AG09309 (cell line): ENCODE measurements at regions not wholly inside any gene's neighbourhood (a gene's known extent, or its start where the extent isn't known, plus 50 kb on each side); places are given as distances from the start of the nearest gene placed in this dataset.

Experiments
- DNase-seq: peaks from one replicate; pipeline ENCODE4 v3.0.0-alpha.2; 2010; ENCODE audit warnings: low read depth
- H3K4me3 ChIP-seq: 2 replicates; pipeline ENCODE4 v1.5.1; 2011; ENCODE audit warnings: mild to moderate bottlenecking, low read depth, low read length, moderate library complexity; ENCODE audit not compliant: control insufficient read depth
- TF ChIP-seq, protein P1 (sequence below): IDR thresholded peaks from 2 replicates; pipeline ENCODE4 v1.5.1; 2011; ENCODE audit warnings: mild to moderate bottlenecking, low read depth, low read length, inconsistent platforms; ENCODE audit not compliant: insufficient read depth, control insufficient read depth; ENCODE audit errors: missing control alignments

DNA sequence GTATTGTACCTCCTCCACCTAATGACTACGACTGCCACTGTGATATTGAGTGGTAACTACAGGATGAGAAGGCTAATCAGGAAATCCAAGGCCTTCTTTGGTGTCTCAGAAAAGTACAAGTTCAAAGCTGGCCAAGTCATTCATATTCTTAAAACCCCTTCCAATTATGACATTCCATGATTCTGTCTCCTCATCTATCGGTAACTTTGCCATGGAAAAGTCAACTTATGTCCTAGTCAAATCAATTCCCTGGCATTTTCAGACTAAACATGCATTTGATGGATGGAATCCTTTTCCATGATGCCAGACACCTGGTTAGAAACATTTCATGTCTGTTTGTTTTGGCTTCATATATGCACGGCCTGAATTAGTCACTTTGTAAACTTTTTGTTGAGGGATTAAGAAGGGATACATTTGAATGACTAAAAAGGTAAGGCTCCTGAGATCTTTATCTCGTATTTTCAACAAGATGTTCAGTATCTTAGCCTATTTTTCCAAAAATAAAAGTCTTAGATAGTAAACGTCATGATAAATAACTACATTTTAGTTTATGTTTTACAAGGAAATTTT is 186.5 kb downstream of the NHLRC3 start:
- TF ChIP-seq, protein P1, sequence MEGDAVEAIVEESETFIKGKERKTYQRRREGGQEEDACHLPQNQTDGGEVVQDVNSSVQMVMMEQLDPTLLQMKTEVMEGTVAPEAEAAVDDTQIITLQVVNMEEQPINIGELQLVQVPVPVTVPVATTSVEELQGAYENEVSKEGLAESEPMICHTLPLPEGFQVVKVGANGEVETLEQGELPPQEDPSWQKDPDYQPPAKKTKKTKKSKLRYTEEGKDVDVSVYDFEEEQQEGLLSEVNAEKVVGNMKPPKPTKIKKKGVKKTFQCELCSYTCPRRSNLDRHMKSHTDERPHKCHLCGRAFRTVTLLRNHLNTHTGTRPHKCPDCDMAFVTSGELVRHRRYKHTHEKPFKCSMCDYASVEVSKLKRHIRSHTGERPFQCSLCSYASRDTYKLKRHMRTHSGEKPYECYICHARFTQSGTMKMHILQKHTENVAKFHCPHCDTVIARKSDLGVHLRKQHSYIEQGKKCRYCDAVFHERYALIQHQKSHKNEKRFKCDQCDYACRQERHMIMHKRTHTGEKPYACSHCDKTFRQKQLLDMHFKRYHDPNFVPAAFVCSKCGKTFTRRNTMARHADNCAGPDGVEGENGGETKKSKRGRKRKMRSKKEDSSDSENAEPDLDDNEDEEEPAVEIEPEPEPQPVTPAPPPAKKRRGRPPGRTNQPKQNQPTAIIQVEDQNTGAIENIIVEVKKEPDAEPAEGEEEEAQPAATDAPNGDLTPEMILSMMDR: no peak
- no peak for DNase-seq
- no peak overlapping the region for H3K4me3 ChIP-seq

DNA sequence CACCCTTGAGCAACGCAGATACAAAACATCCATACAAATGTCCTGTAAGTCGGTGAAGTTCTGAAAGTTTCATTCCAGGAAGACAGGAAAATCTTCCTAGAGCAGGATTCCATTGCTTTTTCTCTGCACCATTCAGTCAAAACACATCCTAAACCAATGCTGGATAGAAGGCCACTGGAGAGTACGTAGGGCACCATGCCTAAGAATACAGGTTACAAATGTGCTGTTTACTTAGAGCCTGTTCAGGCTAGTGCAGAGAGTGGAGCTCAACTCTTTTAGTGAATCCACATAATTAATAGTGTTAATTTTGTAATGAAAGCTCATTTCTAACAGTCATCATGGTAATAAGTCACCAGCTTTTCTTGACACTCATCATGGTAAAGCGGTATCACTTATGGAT is 187.6 kb downstream of the NHLRC3 start:
- TF ChIP-seq, protein P1: no peak
- no peak for DNase-seq
- no peak overlapping the region for H3K4me3 ChIP-seq

DNA sequence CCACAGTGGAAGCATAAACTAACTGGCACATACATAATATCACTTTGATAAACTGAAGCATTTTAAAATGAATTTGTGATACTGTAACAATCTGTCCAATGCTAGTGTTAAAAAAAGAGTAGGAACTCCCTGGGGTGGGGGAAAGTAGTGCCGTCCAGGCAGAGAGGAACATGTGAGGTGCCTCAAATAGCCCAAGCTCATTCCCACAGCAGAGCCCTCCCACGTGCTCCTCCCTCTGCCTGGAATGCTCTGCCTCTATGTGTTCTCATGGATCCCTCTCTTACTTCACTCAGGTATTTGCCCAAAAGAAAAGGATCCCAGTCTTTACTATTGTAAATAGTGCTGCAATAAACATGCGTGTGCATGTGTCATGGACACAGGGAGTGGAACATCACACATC is 188.1 kb downstream of the NHLRC3 start:
- TF ChIP-seq, protein P1: no peak
- H3K4me3 ChIP-seq: no peak overlapping the region
- no peak for DNase-seq

DNA sequence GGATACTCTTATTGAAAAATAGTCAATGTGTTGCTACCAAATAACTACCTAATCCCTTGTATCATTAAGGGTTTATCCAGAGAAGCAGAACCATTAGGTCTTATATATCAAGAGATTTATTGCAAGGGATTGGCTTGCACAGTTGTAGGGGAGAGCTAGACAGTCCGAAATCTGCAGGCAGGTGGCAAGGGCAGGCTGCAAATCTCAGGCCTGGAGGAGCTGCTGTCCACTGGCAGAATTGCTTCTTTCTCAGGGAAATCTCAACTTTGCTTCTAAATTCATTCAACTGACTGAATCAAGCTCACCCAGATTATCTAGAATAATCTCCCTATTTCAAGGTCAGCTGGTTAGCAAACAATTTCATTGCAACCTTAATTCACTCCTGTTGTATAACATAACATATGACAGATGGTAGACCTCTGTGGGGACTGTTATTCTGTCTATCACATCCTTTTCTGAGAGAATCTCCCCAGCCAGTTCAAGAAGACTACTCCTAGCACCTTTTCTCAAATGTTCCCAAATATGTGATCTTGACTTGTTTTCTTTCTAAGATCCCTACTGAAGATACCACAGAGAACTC is 194.2 kb downstream of the NHLRC3 start:
- no peak for DNase-seq
- TF ChIP-seq, protein P1: no peak
- no peak overlapping the region for H3K4me3 ChIP-seq

DNA sequence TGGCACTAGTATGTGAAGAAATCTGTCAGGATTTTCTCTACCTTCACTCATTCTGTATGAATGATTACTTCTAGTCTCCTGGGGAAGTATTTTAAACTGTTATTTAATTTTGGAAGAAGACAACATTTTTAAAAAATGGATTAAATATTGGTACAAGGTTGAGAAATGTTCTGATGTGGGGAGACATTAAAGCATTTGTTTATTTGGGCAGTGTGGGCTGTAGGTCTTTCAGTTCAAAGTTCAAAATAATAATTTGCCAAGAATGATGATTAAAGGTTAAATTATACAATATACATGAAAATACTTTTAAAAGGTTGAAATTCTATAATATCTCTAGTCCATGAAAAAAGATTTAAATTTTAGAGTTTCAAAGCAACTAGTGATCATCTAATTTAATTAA is 194.7 kb downstream of the NHLRC3 start:
- TF ChIP-seq, protein P1: no peak
- H3K4me3 ChIP-seq: no peak overlapping the region
- DNase-seq: no peak

DNA sequence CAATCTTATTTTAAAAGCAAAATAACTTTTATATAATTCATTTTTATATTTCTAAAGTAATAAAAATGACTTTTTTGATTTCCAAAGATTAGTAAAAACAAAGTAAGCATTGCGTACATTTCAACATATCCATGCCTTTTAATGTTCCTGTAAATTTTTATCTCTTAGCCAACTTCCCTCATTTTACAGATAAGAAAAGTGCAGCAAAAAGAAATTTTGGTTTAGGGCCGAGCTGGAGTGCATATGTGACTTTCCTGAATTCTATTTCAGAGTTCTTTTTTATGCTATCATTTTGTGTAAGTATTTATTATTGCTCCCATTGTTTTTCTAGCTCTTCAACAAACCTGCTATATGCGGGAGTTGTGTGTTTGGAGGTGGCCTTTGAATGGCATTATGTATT is 195.3 kb downstream of the NHLRC3 start:
- DNase-seq: no peak
- H3K4me3 ChIP-seq: no peak overlapping the region
- TF ChIP-seq, protein P1: no peak
